Muscle layer of colon (tissue), 2 donors: ENCODE measurements at regions not wholly inside any gene's neighbourhood (a gene's known extent, or its start where the extent isn't known, plus 50 kb on each side); places are given as distances from the start of the nearest gene placed in this dataset.
"Not testable (repeated sequence)": the region's sequence is repeated elsewhere in the genome, so short reads cannot be mapped to it uniquely, and the experiment has no call there.

ENCODE experiments used
- H3K27ac ChIP-seq: one replicate; pipeline ENCODE4 v1.7.0; 2013; ENCODE audit warnings: low read depth, mild to moderate bottlenecking, low read length, moderate library complexity
- H3K27me3 ChIP-seq, 2 donors: one replicate each; pipeline ENCODE4 v1.7.0; 2013; ENCODE audit warnings: low read length in 2 of 2, mild to moderate bottlenecking in 2 of 2; ENCODE audit not compliant: insufficient read depth in 2 of 2, control insufficient read depth in 1 of 2
- H3K36me3 ChIP-seq: one replicate; pipeline ENCODE4 v1.7.0; 2013; ENCODE audit warnings: mild to moderate bottlenecking, low read length; ENCODE audit not compliant: insufficient read depth
- H3K4me1 ChIP-seq: one replicate; pipeline ENCODE4 v1.7.0; 2013; ENCODE audit warnings: mild to moderate bottlenecking, low read length; ENCODE audit not compliant: insufficient read depth
- H3K4me3 ChIP-seq, 2 donors: one replicate each; pipeline ENCODE4 v1.7.0; 2013; ENCODE audit warnings: low read length in 2 of 2, low read depth in 1 of 2, mild to moderate bottlenecking in 1 of 2, moderate library complexity in 1 of 2
- H3K9ac ChIP-seq: one replicate; pipeline ENCODE4 v1.7.0; 2013; ENCODE audit warnings: low read length
- H3K9me3 ChIP-seq: one replicate; pipeline ENCODE4 v1.7.0; 2013; ENCODE audit warnings: mild to moderate bottlenecking, low read length
- donor health status: abdominal sarcoma.
- donor health status: Adenocarcinoma of cecum.

DNA sequence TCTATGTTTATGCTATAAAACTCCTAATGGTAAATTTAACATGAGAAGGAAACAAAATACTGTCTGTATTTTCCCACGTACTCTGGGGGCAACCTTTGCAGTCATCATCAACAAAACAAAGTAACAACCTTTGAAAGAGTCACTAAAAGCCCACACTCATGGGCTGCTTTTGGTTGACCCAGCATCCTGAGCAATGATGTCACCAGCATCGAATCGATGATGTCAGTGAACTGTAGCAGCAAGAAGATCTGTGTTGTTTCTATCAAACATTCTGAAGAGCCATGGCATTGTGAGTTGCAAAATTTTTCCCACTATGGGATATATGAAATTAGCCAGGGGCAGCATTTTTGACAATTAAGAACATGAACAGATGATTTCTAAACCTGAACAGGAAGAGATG is 300.1 kb downstream of the HIVEP2 start:
- Histone ChIP-seq H3K27ac (no peak overlapping the region), H3K9ac (no peak overlapping the region), H3K9me3 (no peaks in the 10 kb centered on the region), H3K27me3 (no peaks in the 10 kb centered on the region), H3K4me1 (no peaks in the 10 kb centered on the region), H3K36me3 (no peaks in the 10 kb centered on the region), H3K4me3 (no peak overlapping the region)

DNA sequence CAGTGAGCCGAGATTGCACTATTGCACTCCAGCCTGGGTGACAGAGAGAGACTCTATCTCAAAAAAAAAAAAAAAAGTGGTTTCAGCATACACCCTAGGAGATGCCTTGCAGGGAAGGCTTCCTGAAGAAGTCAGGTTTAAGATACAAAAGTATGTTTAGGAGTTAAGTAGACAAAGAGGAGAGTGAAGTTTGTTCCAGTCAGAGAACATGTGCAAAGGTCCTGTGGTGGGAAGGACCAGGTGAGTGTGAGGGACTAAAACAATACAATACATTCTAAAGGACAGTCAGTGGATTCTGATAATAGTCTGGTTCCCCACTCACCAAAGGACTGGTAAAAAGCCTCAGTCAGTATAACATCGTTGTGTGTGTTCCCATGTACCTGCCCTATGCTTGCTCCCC is 299.3 kb downstream of the HIVEP2 start:
- Histone ChIP-seq H3K27ac (no peak overlapping the region), H3K36me3 (no peaks in the 10 kb centered on the region), H3K9me3 (no peaks in the 10 kb centered on the region), H3K9ac (no peak overlapping the region), H3K27me3 (no peaks in the 10 kb centered on the region), H3K4me1 (no peaks in the 10 kb centered on the region), H3K4me3 (no peak overlapping the region)

DNA sequence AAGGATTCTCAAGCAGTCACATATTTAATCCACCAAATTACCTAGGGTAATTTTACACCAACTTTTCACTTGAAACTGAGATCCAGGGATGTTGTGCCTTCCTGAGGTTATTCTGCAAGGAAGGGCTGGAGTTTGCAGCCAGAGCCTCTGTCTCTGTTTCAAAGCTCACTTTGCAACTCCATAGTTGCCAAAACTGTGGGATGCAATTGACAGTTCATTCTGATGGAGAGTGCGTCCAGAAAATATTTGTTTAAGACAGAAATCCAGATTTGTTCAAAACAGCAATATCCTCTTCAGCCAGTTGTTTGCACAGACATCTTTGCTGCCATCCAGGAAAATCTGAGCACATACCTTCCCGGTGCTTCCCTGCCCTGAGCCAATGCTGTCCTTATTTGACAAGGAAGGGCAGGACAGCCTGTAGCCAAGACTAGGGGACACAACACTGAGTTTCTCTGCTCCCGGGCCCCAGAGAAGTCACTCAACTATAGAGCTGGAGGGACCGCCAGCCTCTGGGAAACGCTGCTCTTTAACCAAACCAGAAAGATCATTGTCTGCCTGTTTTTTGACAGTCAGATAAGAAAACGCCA is 297.4 kb downstream of the HIVEP2 start:
- no peaks in the 10 kb centered on the region for H3K4me1 ChIP-seq

DNA sequence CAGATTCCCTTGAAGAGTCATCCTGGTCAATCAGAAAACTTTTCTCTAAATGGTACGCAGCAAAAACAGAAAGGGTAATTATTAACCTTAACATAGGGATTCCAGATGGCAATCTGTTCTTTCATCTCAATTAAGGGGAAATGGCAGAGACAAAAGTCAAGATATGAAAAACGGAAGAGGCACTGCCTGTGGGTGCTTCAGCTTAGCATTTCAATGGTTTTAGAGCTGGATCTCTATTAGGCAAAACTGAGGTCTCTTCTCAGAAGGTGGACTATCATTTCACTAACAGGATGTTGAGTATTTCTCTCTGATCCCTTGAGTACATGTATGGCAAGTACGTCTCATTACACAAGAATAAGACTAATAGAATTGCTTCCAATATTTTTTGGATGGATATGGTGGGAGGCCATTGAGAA is 296.9 kb downstream of the HIVEP2 start:
- no peaks in the 10 kb centered on the region for H3K9me3 ChIP-seq
- no peaks in the 10 kb centered on the region for H3K36me3 ChIP-seq
- H3K4me3 ChIP-seq: no peak overlapping the region
- no peak overlapping the region for H3K27ac ChIP-seq
- no peaks in the 10 kb centered on the region for H3K27me3 ChIP-seq
- H3K9ac ChIP-seq: no peak overlapping the region
- H3K4me1 ChIP-seq: no peaks in the 10 kb centered on the region

More for the DNA sequence above, 297.4 kb downstream of the HIVEP2 start:
- H3K27ac ChIP-seq: no peak overlapping the region
- no peak overlapping the region for H3K4me3 ChIP-seq
- H3K36me3 ChIP-seq: no peaks in the 10 kb centered on the region
- H3K9me3 ChIP-seq: no peaks in the 10 kb centered on the region
- H3K9ac ChIP-seq: no peak overlapping the region
- no peaks in the 10 kb centered on the region for H3K27me3 ChIP-seq

DNA sequence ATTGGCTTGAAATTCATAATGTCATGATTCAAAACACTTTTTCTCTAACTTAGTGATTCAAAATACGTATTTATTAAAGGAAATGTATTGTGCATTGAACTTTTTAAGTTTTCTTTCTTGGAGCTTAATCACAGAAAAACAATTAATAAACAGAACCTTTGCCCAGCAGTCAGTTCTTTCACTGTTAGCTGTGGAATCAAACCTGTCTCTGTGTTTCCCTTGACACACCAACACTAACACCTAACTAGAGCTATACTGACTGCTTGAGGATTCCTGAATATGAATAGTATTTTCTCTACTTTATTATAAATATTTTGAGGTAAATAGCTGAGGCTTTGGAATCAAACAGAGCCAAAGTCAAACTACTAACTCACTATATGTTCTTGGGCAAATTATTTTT is 296.4 kb downstream of the HIVEP2 start:
- no peaks in the 10 kb centered on the region for H3K9me3 ChIP-seq
- H3K4me3 ChIP-seq: no peak overlapping the region
- H3K9ac ChIP-seq: no peak overlapping the region
- H3K36me3 ChIP-seq: no peaks in the 10 kb centered on the region
- no peak overlapping the region for H3K27ac ChIP-seq
- H3K4me1 ChIP-seq: no peaks in the 10 kb centered on the region
- no peaks in the 10 kb centered on the region for H3K27me3 ChIP-seq

DNA sequence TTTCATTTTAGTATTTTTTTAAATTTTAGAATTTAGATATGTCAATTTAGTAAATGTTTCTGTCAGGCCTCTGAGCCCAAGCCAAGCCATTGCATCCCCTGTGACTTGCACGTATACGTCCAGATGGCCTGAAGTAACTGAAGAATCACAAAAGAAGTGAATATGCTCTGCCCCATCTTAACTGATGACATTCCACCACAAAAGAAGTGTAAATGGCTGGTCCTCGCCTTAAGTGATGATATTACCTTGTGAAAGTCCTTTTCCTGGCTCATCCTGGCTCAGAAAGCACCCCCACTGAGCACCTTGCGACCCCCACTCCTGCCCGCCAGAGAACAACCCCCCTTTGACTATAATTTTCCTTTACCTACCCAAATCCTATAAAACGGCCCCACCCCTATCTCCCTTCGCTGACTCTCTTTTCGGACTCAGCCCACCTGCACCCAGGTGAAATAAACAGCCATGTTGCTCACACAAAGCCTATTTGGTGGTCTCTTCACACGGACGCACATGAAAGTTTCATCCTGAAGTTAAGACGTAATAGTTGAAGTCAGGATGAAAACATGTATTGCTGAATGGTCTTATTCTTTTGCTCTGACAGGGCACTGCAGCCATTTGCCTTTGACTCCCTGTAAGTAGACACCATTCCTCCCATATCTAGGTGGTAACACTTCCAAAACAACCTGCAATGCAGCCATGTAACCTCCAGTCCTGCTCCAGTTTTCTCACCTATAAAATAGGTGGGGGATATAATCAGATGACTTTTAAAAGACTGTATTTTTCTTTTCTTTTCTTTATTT is 295.3 kb downstream of the HIVEP2 start:
- H3K4me1 ChIP-seq, H3K27me3 ChIP-seq, H3K36me3 ChIP-seq, H3K27ac ChIP-seq, H3K9me3 ChIP-seq, H3K4me3 ChIP-seq, H3K9ac ChIP-seq: not testable (repeated sequence)

DNA sequence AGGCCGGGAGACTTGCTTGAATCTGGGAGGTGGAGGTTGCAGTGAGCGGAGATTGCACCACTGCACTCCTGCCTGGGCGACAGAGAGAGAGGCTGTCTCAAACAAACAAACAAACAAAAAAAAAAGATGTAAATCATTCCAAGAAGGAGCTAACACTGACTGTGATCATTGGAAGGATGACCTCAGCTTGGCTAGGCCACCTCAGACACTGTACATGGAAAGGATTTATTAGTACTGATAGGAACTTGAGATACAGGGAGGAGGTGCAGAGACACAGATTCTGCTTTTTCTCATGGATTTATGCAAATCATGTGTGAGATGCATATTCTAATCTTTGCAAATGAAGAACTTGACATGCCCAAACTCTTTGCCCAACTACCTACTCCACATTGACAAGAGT is 293.6 kb downstream of the HIVEP2 start:
- H3K27me3 ChIP-seq: no peaks in the 10 kb centered on the region

DNA sequence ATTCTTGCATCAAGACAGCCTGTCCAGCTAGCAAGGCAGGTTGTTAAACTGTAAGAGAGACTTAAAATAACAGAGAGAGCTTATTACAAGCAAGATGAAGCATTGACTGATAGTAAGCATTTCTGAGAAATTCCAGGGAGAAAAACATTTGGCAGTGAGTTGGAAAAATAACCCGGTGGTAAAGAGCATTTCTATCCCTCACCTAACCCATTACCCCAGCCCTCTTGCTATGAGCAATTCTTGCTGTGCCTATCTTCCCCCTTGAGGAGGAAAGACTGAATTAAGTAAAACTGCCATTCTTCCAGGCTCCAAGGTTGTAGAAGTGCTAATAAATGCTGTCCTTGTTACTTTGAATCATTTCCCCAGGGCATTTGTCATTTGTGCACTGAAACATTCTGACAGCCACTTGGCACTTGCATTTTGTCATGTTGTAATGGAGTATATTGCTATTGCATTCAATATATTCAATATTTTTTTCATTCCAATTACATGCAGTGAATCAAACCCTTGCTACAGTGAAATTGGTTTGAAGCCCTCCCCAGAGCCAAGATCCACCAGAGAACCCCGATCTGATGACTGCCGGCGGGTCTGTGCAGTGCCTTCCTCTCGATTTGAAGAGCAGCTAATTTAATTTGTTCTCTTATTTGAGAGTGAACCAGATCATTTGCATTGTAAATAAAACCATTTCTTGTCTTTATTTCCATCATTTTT is 291.1 kb downstream of the HIVEP2 start:
- Histone ChIP-seq H3K4me3 (no peak overlapping the region), H3K27ac (no peak overlapping the region), H3K36me3 (no peaks in the 10 kb centered on the region), H3K9ac (no peak overlapping the region), H3K27me3 (no peaks in the 10 kb centered on the region), H3K9me3 (no peaks in the 10 kb centered on the region), H3K4me1 (no peaks in the 10 kb centered on the region)

More for the DNA sequence above, 293.6 kb downstream of the HIVEP2 start:
- H3K27ac ChIP-seq: no peak overlapping the region
- no peaks in the 10 kb centered on the region for H3K4me1 ChIP-seq
- H3K9ac ChIP-seq: no peak overlapping the region
- H3K36me3 ChIP-seq: no peaks in the 10 kb centered on the region
- no peaks in the 10 kb centered on the region for H3K9me3 ChIP-seq
- no peak overlapping the region for H3K4me3 ChIP-seq

DNA sequence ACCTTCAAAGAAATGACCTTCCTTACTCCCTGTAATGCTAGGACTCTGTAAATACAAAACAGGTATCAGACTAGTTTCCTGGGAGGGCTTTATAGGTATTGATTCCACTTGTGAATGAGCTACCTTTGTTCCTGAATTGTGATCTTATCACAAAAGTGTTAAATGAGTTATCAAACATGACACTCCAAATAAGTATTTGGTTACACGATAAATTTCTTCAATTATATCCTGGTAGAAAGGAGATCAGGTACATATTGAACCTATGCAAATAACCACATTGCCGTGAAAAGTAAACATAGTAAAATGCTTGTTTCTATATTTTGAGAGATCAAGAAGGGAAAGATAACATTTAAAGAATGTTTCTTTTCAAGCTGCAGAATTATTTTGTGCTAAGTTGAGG is 285.3 kb downstream of the HIVEP2 start:
- no peaks in the 10 kb centered on the region for H3K4me1 ChIP-seq
- no peak overlapping the region for H3K9ac ChIP-seq
- no peak overlapping the region for H3K27ac ChIP-seq
- no peaks in the 10 kb centered on the region for H3K27me3 ChIP-seq
- H3K36me3 ChIP-seq: no peaks in the 10 kb centered on the region
- no peaks in the 10 kb centered on the region for H3K9me3 ChIP-seq
- no peak overlapping the region for H3K4me3 ChIP-seq

DNA sequence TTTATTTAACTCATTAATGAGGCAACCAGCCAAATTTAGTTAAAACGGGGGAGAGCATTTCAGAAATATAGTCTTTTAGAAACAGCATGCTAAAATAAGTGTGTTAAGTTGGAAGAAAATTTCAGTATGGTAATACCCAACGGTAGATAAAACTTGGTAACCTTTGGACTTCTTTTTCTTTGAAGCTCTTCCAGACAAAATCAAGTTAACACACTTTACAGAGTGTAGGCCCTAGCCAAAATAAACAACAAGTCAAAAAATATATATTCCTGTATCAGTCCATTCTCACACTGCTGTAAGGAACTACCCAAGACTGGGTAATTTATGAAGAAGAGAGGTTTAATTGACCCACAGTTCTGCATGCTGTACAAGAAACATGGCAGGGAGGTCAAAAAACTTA is 279.6 kb downstream of the HIVEP2 start:
- H3K27ac ChIP-seq: no peak overlapping the region
- no peak overlapping the region for H3K9ac ChIP-seq
- H3K27me3 ChIP-seq: no peaks in the 10 kb centered on the region
- no peaks in the 10 kb centered on the region for H3K9me3 ChIP-seq
- no peaks in the 10 kb centered on the region for H3K4me1 ChIP-seq
- no peak overlapping the region for H3K4me3 ChIP-seq
- no peaks in the 10 kb centered on the region for H3K36me3 ChIP-seq

DNA sequence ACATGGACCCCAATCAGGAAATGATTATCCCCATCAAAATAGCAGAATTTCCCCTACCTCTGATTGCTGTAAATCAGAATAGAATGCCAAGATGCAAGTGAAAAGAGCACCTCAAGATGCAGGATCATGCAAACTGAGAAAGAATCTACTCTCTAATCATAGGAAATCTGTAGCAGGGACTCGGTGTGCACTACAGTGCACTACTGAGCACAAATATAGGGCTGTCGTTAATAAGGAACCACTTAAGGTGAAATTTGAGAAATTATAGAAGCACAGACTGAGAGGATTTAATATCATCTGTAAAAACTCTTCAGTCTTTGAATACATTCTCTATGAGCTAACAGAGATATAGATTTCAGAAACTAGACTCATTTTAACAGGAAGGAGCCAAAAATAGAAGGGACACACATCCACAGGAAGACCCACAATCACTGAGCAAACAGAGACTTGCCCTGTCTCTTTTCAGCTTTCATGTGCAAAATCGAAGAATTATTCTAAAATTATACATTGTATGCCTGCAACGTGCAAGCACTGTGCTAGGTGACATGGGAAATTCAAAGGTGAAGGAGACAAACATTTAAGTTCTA is 278.3 kb downstream of the HIVEP2 start:
- no peaks in the 10 kb centered on the region for H3K27me3 ChIP-seq
- no peaks in the 10 kb centered on the region for H3K36me3 ChIP-seq
- H3K9ac ChIP-seq: no peak overlapping the region
- no peak overlapping the region for H3K4me3 ChIP-seq
- H3K4me1 ChIP-seq: no peaks in the 10 kb centered on the region
- H3K9me3 ChIP-seq: no peaks in the 10 kb centered on the region
- H3K27ac ChIP-seq: no peak overlapping the region
